ENCODE measurements at regions not wholly inside any gene's neighbourhood (a gene's known extent, or its start where the extent isn't known, plus 50 kb on each side); places are given as distances from the start of the nearest gene placed in this dataset.
A peak's percentile ranks its signal among the peaks of the same experiment; 100 is the strongest.

DNA sequence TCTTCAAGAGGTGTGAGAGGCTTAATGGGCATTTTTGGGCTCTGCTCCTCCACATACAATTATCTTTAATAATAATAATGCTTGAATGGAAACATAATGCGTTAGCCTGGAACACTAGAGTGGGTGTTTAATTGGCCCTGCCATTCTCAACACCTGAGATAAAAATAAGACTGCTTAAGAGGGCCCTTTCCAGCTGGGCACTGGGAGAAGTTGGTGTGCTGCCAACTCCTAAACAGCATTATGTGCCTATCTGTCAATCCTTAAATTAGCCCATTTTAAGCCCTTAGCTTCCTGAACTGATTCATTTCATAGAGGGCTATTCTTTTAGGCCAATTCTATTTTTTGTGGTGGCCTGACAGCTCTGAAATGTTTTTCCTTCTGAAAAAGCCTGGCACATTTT is 211.1 kb upstream of the ZIC3 start:
- DNase-seq (ENCODE audit: low spot score), result no peak
- Mint-ChIP-seq H3K36me3 (ENCODE audit: low read depth) (no peaks in the 10 kb centered on the region), H3K27ac (no peak overlapping the region), H3K9me3 (no peaks in the 10 kb centered on the region), H3K27me3 (ENCODE audit: low read depth) (no peaks in the 10 kb centered on the region), H3K4me3 (ENCODE audit: low read depth) (no peak overlapping the region), H3K4me1 (ENCODE audit: low read depth) (no peaks in the 10 kb centered on the region)
- intact Hi-C loops (cut with micrococcal nuclease), result no loop called here

- H3K4me1 Mint-ChIP-seq (ENCODE audit: low read depth), result no peaks in the 10 kb centered on the region
- H3K9me3 Mint-ChIP-seq, result no peaks in the 10 kb centered on the region
- intact Hi-C loops (cut with micrococcal nuclease), result no loop called here
- no peak overlapping the region for H3K4me3 Mint-ChIP-seq (ENCODE audit: low read depth)
- DNase-seq (ENCODE audit: low spot score), result no peak
- H3K27me3 Mint-ChIP-seq (ENCODE audit: low read depth), result no peaks in the 10 kb centered on the region
- no peaks in the 10 kb centered on the region for H3K36me3 Mint-ChIP-seq (ENCODE audit: low read depth)
- no peak overlapping the region for H3K27ac Mint-ChIP-seq
These were observed 212.5 kb upstream of the ZIC3 start for GRCh38 chrX:137353404-137353803.

DNA sequence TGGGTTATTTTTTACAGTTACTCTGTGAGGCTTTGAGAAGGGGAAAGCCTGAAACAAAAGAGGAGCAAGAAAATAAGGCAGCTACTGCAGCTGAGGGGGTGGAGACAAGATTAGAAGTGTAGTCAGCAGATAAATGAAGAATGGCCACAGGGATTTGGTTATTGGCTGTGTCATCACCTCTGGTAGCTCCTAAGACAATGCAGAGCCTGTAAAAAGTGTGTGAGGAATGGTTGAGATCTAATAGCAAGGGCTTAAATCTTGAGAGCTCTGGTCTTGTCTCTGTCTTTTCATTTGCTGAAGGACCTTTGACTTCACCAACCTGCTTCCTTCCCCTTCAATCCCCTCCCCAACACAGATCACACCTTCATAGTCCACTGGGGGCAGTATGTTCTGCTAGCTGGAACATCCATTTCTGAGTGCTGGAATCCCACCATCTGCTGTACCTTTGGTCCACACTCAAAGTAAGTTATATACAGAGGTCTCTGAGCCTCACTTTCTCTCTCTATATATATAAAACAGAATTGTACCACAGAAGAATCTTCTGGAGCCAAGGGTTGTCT is 213.7 kb upstream of the ZIC3 start:
- Mint-ChIP-seq H3K4me1 (ENCODE audit: low read depth) (no peaks in the 10 kb centered on the region), H3K27me3 (ENCODE audit: low read depth) (no peaks in the 10 kb centered on the region), H3K9me3 (no peaks in the 10 kb centered on the region), H3K36me3 (ENCODE audit: low read depth) (no peaks in the 10 kb centered on the region), H3K27ac (no peak overlapping the region), H3K4me3 (ENCODE audit: low read depth) (no peak overlapping the region)
- no peak for DNase-seq (ENCODE audit: low spot score)
- intact Hi-C loops (cut with micrococcal nuclease), result no loop called here

DNA sequence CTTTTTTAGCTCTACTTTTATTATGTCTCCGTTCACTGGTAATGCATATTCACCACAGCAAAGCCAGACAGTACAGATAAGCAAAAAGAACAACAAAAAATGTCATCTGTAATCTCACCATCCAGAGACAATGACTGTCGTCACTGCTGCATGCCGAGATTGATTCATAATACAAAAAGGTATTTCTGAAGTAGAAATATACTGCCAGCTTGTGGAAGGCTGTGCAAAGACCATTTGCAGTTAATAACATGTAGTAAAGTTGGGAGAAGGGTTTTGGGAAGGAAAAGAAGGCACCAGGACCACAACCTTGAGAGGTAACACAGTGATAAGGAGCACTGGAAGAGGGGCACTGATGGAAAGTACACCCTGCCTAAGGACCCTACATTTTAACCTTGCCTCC is 223.0 kb upstream of the ZIC3 start:
- DNase-seq (ENCODE audit: low spot score), result no peak
- Mint-ChIP-seq H3K36me3 (ENCODE audit: low read depth) (no peaks in the 10 kb centered on the region), H3K27me3 (ENCODE audit: low read depth) (no peaks in the 10 kb centered on the region), H3K9me3 (no peaks in the 10 kb centered on the region), H3K4me1 (ENCODE audit: low read depth) (no peaks in the 10 kb centered on the region), H3K27ac (no peak overlapping the region), H3K4me3 (ENCODE audit: low read depth) (no peak overlapping the region)
- intact Hi-C loops (cut with micrococcal nuclease), result no loop called here

- H3K27me3 Mint-ChIP-seq (ENCODE audit: low read depth), result no peaks in the 10 kb centered on the region
- peaks cover 14% of the 10 kb centered on the region for H3K9me3 Mint-ChIP-seq
- peaks cover 1% of the 10 kb centered on the region for H3K4me1 Mint-ChIP-seq (ENCODE audit: low read depth)
- no peak overlapping the region for H3K27ac Mint-ChIP-seq
- peak; percentile 8 for DNase-seq (ENCODE audit: low spot score)
- intact Hi-C loops (cut with micrococcal nuclease), result no loop called here
- H3K36me3 Mint-ChIP-seq (ENCODE audit: low read depth), result no peaks in the 10 kb centered on the region
- no peak overlapping the region for H3K4me3 Mint-ChIP-seq (ENCODE audit: low read depth)
These were observed 252.3 kb upstream of the ZIC3 start for GRCh38 chrX:137313627-137314026.

DNA sequence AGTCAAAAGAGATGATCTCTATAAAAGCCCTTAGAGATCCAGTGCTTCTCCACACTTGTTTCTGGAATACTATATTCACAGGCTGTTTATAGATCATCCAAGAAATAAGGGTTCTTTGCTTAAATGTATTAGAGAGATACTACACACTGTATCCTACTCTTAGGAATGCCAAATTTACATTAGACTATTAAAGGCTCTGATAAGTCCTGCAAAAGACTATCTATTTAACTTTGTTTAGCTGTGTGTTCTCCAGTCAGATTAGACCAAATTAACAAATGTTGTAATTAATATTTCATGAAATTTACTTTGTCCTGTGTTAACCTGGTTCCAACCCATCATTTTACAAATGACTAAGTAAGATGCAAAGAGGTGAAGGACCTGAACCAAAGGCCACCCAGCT is 260.5 kb upstream of the ZIC3 start:
- Mint-ChIP-seq H3K27me3 (ENCODE audit: low read depth) (no peaks in the 10 kb centered on the region), H3K36me3 (ENCODE audit: low read depth) (no peaks in the 10 kb centered on the region), H3K4me3 (ENCODE audit: low read depth) (no peak overlapping the region), H3K9me3 (peaks cover 4% of the 10 kb centered on the region), H3K27ac (no peak overlapping the region), H3K4me1 (ENCODE audit: low read depth) (no peaks in the 10 kb centered on the region)
- no peak for DNase-seq (ENCODE audit: low spot score)
- intact Hi-C loops (cut with micrococcal nuclease), result no loop called here

- H3K36me3 Mint-ChIP-seq (ENCODE audit: low read depth), result no peaks in the 10 kb centered on the region
- no peak overlapping the region for H3K4me3 Mint-ChIP-seq (ENCODE audit: low read depth)
- no peak overlapping the region for H3K27ac Mint-ChIP-seq
- intact Hi-C loops (cut with micrococcal nuclease), result no loop called here
- H3K4me1 Mint-ChIP-seq (ENCODE audit: low read depth), result no peaks in the 10 kb centered on the region
- H3K27me3 Mint-ChIP-seq (ENCODE audit: low read depth), result no peaks in the 10 kb centered on the region
- DNase-seq (ENCODE audit: low spot score), result no peak
- H3K9me3 Mint-ChIP-seq, result no peaks in the 10 kb centered on the region
These were observed 263.4 kb upstream of the GPR101 start for GRCh38 chrX:137297167-137297566.

DNA sequence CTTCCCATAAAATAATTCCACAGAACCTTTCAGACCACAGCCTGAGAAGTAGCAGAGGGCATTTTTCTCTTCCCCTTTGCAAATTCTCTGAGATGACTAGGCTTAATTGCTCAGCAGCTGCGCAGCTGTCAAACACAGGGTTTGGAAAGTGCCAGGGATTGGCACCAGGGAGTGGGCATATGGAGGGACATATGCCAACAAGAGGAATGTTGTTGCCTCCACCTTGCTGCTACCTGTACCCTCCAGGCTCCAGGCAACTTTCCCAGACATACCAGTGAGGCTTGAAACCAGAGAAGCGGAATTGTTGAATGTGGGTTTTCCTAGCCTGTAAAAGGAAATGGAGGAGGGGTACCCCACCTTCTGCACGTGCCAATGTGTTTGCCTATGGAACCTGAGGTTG is 256.2 kb upstream of the GPR101 start:
- no peaks in the 10 kb centered on the region for H3K9me3 Mint-ChIP-seq
- peaks cover 2% of the 10 kb centered on the region for H3K27me3 Mint-ChIP-seq (ENCODE audit: low read depth)
- no peak overlapping the region for H3K27ac Mint-ChIP-seq
- intact Hi-C loops (cut with micrococcal nuclease), result no loop called here
- H3K4me3 Mint-ChIP-seq (ENCODE audit: low read depth), result no peak overlapping the region
- no peak for DNase-seq (ENCODE audit: low spot score)
- no peaks in the 10 kb centered on the region for H3K4me1 Mint-ChIP-seq (ENCODE audit: low read depth)
- H3K36me3 Mint-ChIP-seq (ENCODE audit: low read depth), result no peaks in the 10 kb centered on the region

GRCh38 chrX:137287191-137287590 is 253.4 kb upstream of the GPR101 start:
- DNase-seq (ENCODE audit: low spot score), result no peak
- H3K36me3 Mint-ChIP-seq (ENCODE audit: low read depth), result no peaks in the 10 kb centered on the region
- H3K27me3 Mint-ChIP-seq (ENCODE audit: low read depth), result peaks cover 2% of the 10 kb centered on the region
- H3K27ac Mint-ChIP-seq, result no peak overlapping the region
- no peaks in the 10 kb centered on the region for H3K9me3 Mint-ChIP-seq
- H3K4me3 Mint-ChIP-seq (ENCODE audit: low read depth), result no peak overlapping the region
- intact Hi-C loops (cut with micrococcal nuclease), result no loop called here
- no peaks in the 10 kb centered on the region for H3K4me1 Mint-ChIP-seq (ENCODE audit: low read depth)

DNA sequence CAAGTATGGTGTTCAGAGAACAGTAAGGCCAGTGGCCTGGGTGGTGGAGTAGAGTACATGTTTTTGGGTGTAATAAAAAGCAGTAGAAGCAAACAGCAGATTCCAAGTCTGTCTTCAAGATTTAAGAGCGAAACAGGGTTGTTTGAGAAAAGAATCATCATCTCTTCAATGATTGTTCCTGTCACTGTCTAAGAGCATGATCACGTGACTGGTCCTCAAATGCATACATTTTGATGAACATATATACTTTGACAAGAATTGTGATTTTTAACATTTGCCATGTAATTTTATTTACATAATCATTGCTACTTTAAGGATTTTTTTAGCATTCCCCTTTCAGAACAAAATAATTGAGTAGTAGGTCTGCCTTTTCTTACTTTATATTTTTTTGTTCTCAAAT is 252.6 kb upstream of the GPR101 start:
- Mint-ChIP-seq H3K27ac (no peak overlapping the region), H3K4me3 (ENCODE audit: low read depth) (no peak overlapping the region), H3K27me3 (ENCODE audit: low read depth) (peaks cover 2% of the 10 kb centered on the region), H3K36me3 (ENCODE audit: low read depth) (no peaks in the 10 kb centered on the region), H3K9me3 (no peaks in the 10 kb centered on the region), H3K4me1 (ENCODE audit: low read depth) (no peaks in the 10 kb centered on the region)
- intact Hi-C loops (cut with micrococcal nuclease), result no loop called here
- no peak for DNase-seq (ENCODE audit: low spot score)

DNA sequence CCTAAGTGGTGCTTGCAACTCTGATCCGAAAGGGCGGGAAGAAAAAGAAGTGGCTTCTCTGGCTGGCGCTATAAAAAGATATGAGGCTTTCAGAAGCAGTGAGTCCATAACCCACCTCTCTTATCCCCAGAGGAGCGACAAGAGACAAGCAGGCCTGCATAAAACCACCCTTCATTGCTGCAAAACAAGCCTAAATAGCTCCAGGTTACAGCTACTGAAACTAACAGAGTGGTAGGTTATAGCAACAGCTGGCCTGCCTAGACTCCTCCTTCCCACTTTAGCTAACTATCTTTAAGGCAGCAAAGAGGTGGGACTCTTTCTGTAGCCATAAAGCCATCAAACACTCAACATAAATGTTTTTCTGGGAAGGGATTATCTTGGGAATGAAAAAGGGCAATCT is 245.0 kb upstream of the GPR101 start:
- H3K4me1 Mint-ChIP-seq (ENCODE audit: low read depth), result no peaks in the 10 kb centered on the region
- intact Hi-C loops (cut with micrococcal nuclease), result no loop called here
- H3K27ac Mint-ChIP-seq, result no peak overlapping the region
- H3K27me3 Mint-ChIP-seq (ENCODE audit: low read depth), result no peaks in the 10 kb centered on the region
- no peaks in the 10 kb centered on the region for H3K9me3 Mint-ChIP-seq
- H3K4me3 Mint-ChIP-seq (ENCODE audit: low read depth), result no peak overlapping the region
- DNase-seq (ENCODE audit: low spot score), result no peak
- no peaks in the 10 kb centered on the region for H3K36me3 Mint-ChIP-seq (ENCODE audit: low read depth)

- peaks cover 2% of the 10 kb centered on the region for H3K27me3 Mint-ChIP-seq (ENCODE audit: low read depth)
- intact Hi-C loops (cut with micrococcal nuclease), result no loop called here
- no peak overlapping the region for H3K27ac Mint-ChIP-seq
- no peaks in the 10 kb centered on the region for H3K36me3 Mint-ChIP-seq (ENCODE audit: low read depth)
- H3K4me1 Mint-ChIP-seq (ENCODE audit: low read depth), result no peaks in the 10 kb centered on the region
- no peak for DNase-seq (ENCODE audit: low spot score)
- no peak overlapping the region for H3K4me3 Mint-ChIP-seq (ENCODE audit: low read depth)
- H3K9me3 Mint-ChIP-seq, result no peaks in the 10 kb centered on the region
These were observed 229.6 kb upstream of the GPR101 start for GRCh38 chrX:137263374-137263773.

- Mint-ChIP-seq H3K4me1 (ENCODE audit: low read depth) (no peaks in the 10 kb centered on the region), H3K36me3 (ENCODE audit: low read depth) (no peaks in the 10 kb centered on the region), H3K4me3 (ENCODE audit: low read depth) (no peak overlapping the region), H3K9me3 (no peaks in the 10 kb centered on the region), H3K27me3 (ENCODE audit: low read depth) (no peaks in the 10 kb centered on the region), H3K27ac (no peak overlapping the region)
- intact Hi-C loops (cut with micrococcal nuclease), result no loop called here
- no peak for DNase-seq (ENCODE audit: low spot score)
These were observed 211.4 kb upstream of the GPR101 start for GRCh38 chrX:137245183-137245582.

DNA sequence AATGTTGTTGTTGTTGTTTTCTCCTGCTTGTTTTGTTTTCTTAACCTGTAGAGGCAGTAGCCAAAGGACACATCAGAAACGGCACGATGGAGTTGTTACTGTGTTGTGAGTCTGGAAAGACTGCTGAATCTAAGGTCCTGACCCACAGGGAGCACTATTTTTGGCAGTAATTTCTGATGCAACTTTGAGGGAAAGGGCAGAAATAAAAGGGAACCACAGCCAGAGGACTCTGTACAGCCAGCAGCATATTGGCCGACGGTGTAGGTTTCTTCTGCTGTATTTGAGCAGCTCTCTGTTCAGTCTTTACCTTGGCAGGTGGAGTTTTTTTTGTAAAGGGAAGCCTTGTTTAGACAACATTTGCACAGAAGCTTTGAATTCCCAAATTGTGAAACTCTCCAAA is 203.0 kb upstream of the GPR101 start:
- H3K9me3 Mint-ChIP-seq, result no peaks in the 10 kb centered on the region
- intact Hi-C loops (cut with micrococcal nuclease), result no loop called here
- H3K4me1 Mint-ChIP-seq (ENCODE audit: low read depth), result no peaks in the 10 kb centered on the region
- no peak overlapping the region for H3K27ac Mint-ChIP-seq
- peaks cover 2% of the 10 kb centered on the region for H3K27me3 Mint-ChIP-seq (ENCODE audit: low read depth)
- DNase-seq (ENCODE audit: low spot score), result no peak
- no peak overlapping the region for H3K4me3 Mint-ChIP-seq (ENCODE audit: low read depth)
- no peaks in the 10 kb centered on the region for H3K36me3 Mint-ChIP-seq (ENCODE audit: low read depth)
